Spinal cord (tissue), 9 donors: ENCODE measurements at regions not wholly inside any gene's neighbourhood (a gene's known extent, or its start where the extent isn't known, plus 50 kb on each side); places are given as distances from the start of the nearest gene placed in this dataset.
"Not testable (repeated sequence)": the region's sequence is repeated elsewhere in the genome, so short reads cannot be mapped to it uniquely, and the experiment has no call there.

Source experiments
- DNase-seq, 6 donors: peaks; one replicate each; pipeline versions ENCODE4 v3.0.0 to v3.0.0-alpha.2; 2013 to 2015; ENCODE audit warnings: low spot score in 6 of 6, low read depth in 4 of 6
- H3K27ac ChIP-seq: one replicate; pipeline ENCODE4 v1.5.1; 2013; ENCODE audit warnings: low read depth, low read length, control low read depth
- H3K27me3 ChIP-seq: one replicate; pipeline ENCODE4 v1.6.1; 2013; ENCODE audit warnings: low read length; ENCODE audit not compliant: control insufficient read depth, insufficient read depth
- H3K36me3 ChIP-seq: one replicate; pipeline ENCODE4 v1.6.1; 2013; ENCODE audit warnings: low read length; ENCODE audit not compliant: control insufficient read depth, insufficient read depth
- H3K4me1 ChIP-seq: one replicate; pipeline ENCODE4 v1.6.1; 2013; ENCODE audit warnings: low read length; ENCODE audit not compliant: control insufficient read depth, insufficient read depth
- H3K4me3 ChIP-seq: one replicate; pipeline ENCODE4 v1.5.1; 2013; ENCODE audit warnings: low read depth, low read length, control low read depth
- H3K9me3 ChIP-seq: one replicate; pipeline ENCODE4 v1.6.1; 2013; ENCODE audit warnings: low read length; ENCODE audit not compliant: control insufficient read depth, insufficient read depth
- WGBS: methylation state at CpG from one replicate; pipeline ENCODE4 v1.1.5; 2013; ENCODE audit warnings: missing lambda C conversion rate; ENCODE audit not compliant: insufficient coverage; 5-methylcytosine and 5-hydroxymethylcytosine counted together
- donor health status: healthy.

GRCh38 chr16:22635357-22635761 is 124.7 kb downstream of the NPIPB5 start:
- Histone ChIP-seq H3K9me3 (no peaks in the 10 kb centered on the region), H3K27ac (no peak overlapping the region), H3K4me3 (no peak overlapping the region), H3K36me3 (no peaks in the 10 kb centered on the region), H3K27me3 (no peaks in the 10 kb centered on the region), H3K4me1 (no peaks in the 10 kb centered on the region)
- peak in 2 of 6 donors; percentile 81 to 82 for DNase-seq
- WGBS = 20% methylated on average over 2 of the region's 2 CpGs

DNA sequence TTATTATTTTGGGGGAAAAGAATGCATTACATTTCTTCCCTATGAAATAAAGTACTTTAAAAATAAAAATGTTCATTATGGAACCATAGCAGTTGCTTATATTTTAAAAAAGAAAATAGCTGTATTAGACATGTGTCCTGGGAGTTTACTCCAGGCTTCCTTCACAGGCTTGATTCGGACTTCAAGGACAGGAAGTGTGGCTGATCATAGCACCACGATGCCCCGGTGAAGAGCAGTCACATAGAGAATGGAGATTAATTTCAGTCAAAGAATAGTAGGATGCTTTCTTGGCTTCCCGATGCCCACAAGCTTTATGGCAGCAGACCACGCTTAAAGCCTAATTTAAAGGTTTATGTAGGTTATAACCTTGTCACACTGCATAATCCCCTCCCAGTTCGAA is 125.1 kb downstream of the NPIPB5 start:
- H3K4me1 ChIP-seq = no peaks in the 10 kb centered on the region
- DNase-seq = no peak
- H3K27me3 ChIP-seq = no peaks in the 10 kb centered on the region
- no peak overlapping the region for H3K27ac ChIP-seq
- H3K36me3 ChIP-seq = no peaks in the 10 kb centered on the region
- H3K4me3 ChIP-seq = no peak overlapping the region
- H3K9me3 ChIP-seq = no peaks in the 10 kb centered on the region
- WGBS = 47% methylated on average over 4 of the region's 6 CpGs

DNA sequence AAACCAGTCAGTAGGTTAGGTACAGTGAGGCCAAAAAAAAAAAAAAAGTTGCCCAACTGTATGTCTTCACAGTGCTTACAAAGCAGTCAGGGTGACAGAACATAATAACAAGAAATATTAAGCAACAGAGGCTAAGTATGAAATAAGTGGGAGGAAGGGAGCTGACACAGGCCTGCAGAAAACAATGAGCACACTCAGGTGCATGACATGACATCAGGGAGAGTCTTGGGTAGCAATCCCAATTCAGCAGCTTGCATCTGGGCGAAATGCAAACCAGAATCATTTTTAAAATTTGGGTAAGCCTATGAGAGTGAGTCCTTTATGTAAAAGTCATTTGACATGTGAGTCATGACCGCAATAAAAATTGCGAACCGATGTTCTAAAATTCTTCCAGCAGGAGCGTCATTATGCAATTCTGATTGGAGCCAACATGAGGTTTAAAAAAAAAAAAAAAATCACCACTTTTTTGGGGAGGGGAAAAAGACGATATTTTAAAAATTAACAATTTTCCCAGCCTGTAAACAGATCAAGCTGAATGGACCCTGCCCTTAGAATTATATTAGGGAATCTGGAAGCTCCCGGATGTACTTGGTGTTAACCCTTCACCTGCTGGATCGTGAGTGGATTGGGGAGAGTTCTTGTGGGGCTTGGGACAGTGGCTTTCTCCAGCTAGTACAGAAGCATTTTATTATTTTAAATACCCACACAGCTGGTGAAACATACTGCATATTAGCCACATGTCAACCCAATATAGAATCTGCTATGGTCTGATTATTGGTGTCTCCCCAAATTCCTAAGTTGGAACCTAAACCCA is 127.9 kb downstream of the NPIPB5 start:
- DNase-seq = no peak
- Histone ChIP-seq H3K27ac (no peak overlapping the region), H3K4me3 (no peak overlapping the region), H3K27me3 (peaks cover 3% of the 10 kb centered on the region), H3K36me3 (no peaks in the 10 kb centered on the region), H3K4me1 (no peaks in the 10 kb centered on the region), H3K9me3 (no peaks in the 10 kb centered on the region)
- WGBS = 80% methylated on average over 5 of the region's 8 CpGs

DNA sequence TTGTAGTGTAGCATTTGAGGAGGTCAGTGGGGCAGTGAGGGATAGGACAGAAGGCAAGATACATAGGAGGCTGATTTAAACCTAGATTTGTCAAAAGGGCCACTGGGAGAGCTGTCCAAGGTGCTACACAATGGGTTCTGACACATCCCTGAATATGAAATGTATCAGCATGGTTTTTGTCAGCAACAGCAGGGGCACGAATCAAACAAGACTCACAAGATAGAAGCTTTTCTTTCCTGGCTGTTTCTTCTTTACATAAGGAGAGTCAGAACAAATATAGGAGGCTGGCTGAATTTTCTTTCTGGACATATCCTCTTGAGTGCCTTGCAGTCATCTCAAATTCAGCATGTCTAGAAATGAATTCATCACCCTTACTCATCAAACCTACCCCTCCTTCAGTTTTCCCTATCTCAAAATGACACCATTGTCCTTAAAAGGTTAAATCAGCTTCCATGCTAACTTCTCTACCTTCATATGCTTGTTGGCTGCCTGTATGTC is 130.5 kb downstream of the NPIPB5 start:
- no peaks in the 10 kb centered on the region for H3K36me3 ChIP-seq
- no peak overlapping the region for H3K4me3 ChIP-seq
- no peak overlapping the region for H3K27ac ChIP-seq
- no peaks in the 10 kb centered on the region for H3K9me3 ChIP-seq
- peaks cover 3% of the 10 kb centered on the region for H3K27me3 ChIP-seq
- WGBS = no CpG with 5 or more reads among the region's 1 CpG
- no peak for DNase-seq
- no peaks in the 10 kb centered on the region for H3K4me1 ChIP-seq

- Histone ChIP-seq H3K27me3 (peaks cover 3% of the 10 kb centered on the region), H3K36me3 (no peaks in the 10 kb centered on the region), H3K27ac (no peak overlapping the region), H3K9me3 (no peaks in the 10 kb centered on the region), H3K4me3 (no peak overlapping the region), H3K4me1 (no peaks in the 10 kb centered on the region)
- WGBS = 76% methylated on average over 6 of the region's 9 CpGs
- peak in 2 of 6 donors; percentile 56 to 67 for DNase-seq
These were observed 131.9 kb downstream of the NPIPB5 start for GRCh38 chr16:22642416-22643088.

DNA sequence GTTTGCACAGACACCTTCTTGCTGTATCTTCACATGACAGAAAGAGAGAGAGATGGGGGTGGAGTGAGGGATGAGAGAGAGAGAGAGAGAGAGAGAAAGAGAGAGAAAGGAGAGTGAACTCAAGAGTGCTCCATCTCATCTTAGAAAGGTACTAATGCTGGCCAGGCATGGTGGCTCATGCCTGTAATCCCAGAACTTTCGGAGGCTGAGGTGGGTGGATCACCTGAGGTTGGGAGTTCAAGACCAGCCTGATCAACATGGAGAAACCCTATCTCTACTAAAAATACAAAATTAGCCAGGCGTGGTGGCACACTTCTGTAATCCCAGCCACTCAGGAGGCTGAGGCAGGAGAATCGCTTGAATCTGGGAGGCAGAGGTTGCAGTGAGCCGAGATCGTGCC is 132.5 kb downstream of the NPIPB5 start:
- not testable (repeated sequence) for H3K36me3 ChIP-seq, H3K9me3 ChIP-seq, H3K4me1 ChIP-seq, DNase-seq, H3K27me3 ChIP-seq, H3K27ac ChIP-seq, H3K4me3 ChIP-seq
- WGBS = 88% methylated on average over 2 of the region's 5 CpGs

DNA sequence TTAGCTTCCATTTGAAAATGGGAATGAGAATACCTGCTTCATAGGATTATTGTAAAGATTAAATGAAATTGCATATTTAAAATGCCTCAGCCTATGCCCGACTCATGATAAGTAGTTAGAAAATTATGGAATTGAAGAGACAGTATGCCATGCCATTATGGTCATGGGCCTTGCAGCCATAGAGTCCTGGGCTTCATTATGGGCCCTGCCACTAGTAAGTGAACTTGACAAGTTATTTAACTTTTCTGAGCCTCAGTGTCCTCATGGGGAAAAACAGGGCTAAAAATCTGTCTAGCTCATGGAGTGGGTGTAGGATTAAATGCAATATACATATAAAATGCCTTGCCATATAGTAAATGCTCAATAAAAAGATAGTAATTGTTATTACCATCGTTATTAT is 133.2 kb downstream of the NPIPB5 start:
- peaks cover 3% of the 10 kb centered on the region for H3K27me3 ChIP-seq
- no peak overlapping the region for H3K4me3 ChIP-seq
- H3K36me3 ChIP-seq = no peaks in the 10 kb centered on the region
- H3K4me1 ChIP-seq = no peaks in the 10 kb centered on the region
- 92% methylated on average over 1 of the region's 2 CpGs for WGBS
- no peak for DNase-seq
- H3K9me3 ChIP-seq = no peaks in the 10 kb centered on the region
- H3K27ac ChIP-seq = no peak overlapping the region

DNA sequence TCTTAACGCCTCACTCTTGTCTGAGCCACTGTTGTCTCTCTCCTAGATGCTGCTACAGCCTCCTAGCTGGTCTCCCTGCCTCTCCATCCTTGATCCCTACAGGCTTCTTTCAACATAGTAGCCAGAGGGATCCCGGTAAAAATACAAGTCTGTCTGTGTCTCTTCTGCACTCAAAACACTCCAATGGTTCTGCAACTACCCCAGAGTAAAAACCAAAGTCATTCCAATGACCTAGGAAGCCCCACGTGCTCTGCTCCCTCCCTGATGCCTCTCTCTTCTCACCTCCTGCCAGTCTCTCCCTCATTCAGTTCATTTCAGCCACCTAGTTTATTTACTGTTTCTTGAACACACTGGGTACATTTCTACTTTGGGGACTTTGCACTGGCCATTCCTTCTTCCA is 135.2 kb downstream of the NPIPB5 start:
- H3K27ac ChIP-seq = no peak overlapping the region
- peaks cover 3% of the 10 kb centered on the region for H3K27me3 ChIP-seq
- no peaks in the 10 kb centered on the region for H3K4me1 ChIP-seq
- H3K9me3 ChIP-seq = no peaks in the 10 kb centered on the region
- WGBS = 73% methylated on average over 3 of the region's 3 CpGs
- no peaks in the 10 kb centered on the region for H3K36me3 ChIP-seq
- DNase-seq = no peak
- no peak overlapping the region for H3K4me3 ChIP-seq

GRCh38 chr16:22646948-22647556 is 136.4 kb downstream of the NPIPB5 start:
- DNase-seq = peak in 1 of 6 donors; percentile 56
- Histone ChIP-seq H3K27ac (no peak overlapping the region), H3K4me3 (no peak overlapping the region), H3K36me3 (no peaks in the 10 kb centered on the region), H3K27me3 (peaks cover 3% of the 10 kb centered on the region), H3K9me3 (no peaks in the 10 kb centered on the region), H3K4me1 (no peaks in the 10 kb centered on the region)
- WGBS = 77% methylated on average over 4 of the region's 7 CpGs
